Suprapubic skin (tissue), 4 donors: ENCODE measurements at regions not wholly inside any gene's neighbourhood (a gene's known extent, or its start where the extent isn't known, plus 50 kb on each side); places are given as distances from the start of the nearest gene placed in this dataset.

Experiments used
- CTCF ChIP-seq, 2 donors: fragments of 200-600 bp in 1 of 2; fragments of 450-650 bp in 1 of 2; sonication (generic) in 1 of 2; IDR thresholded peaks; one replicate each; pipeline ENCODE4 v1.5.1; 2016 to 2019; ENCODE audit warnings: antibody characterized with exemption in 2 of 2, mild to moderate bottlenecking in 1 of 2, moderate library complexity in 1 of 2
- POLR2A ChIP-seq, 2 donors: fragments of 450-650 bp; IDR thresholded peaks; one replicate each; pipeline ENCODE4 v1.6.1; 2017; ENCODE audit warnings: antibody characterized with exemption in 2 of 2, mild to moderate bottlenecking in 2 of 2, moderate library complexity in 2 of 2
- POLR2AphosphoS5 ChIP-seq, 3 donors: sonication (generic); formaldehyde crosslinking; IDR thresholded peaks; one replicate each; pipeline ENCODE4 v1.6.1; 2017; ENCODE audit warnings: antibody characterized with exemption in 3 of 3

- TF ChIP-seq CTCF (IDR thresholded peaks at IDR 0.05): no peak
- no peak for TF ChIP-seq POLR2AphosphoS5 (IDR thresholded peaks at IDR 0.05)
- TF ChIP-seq POLR2A (IDR thresholded peaks at IDR 0.05): no peak
Measured at GRCh38 chr2:172160839-172161238, 58.1 kb upstream of the DLX2 start.
